Right renal pelvis (tissue), 4 donors: ENCODE measurements at regions not wholly inside any gene's neighbourhood (a gene's known extent, or its start where the extent isn't known, plus 50 kb on each side); places are given as distances from the start of the nearest gene placed in this dataset.

Experiments used
- DNase-seq, 4 donors: peaks; one replicate each; pipeline ENCODE4 v3.0.0-alpha.2; 2013; ENCODE audit warnings: low read depth in 4 of 4, low spot score in 3 of 4, missing footprints in 1 of 4

- no peak for DNase-seq
Measured at GRCh38 chr9:90979138-90979551, 177.5 kb downstream of the SYK start.

GRCh38 chr9:90979639-90980038, 178.0 kb downstream of the SYK start:
- DNase-seq, result no peak

GRCh38 chr9:90981726-90982125, 180.1 kb downstream of the SYK start:
- no peak for DNase-seq

- DNase-seq, result no peak
Measured at GRCh38 chr9:90983394-90983793, 181.8 kb downstream of the SYK start.

GRCh38 chr9:90985631-90986030, 184.0 kb downstream of the SYK start:
- no peak for DNase-seq

- DNase-seq, result no peak
Measured at GRCh38 chr9:90986161-90986560, 184.5 kb downstream of the SYK start.

- no peak for DNase-seq
Measured at GRCh38 chr9:90987566-90987965, 185.9 kb downstream of the SYK start.

- no peak for DNase-seq
Measured at GRCh38 chr9:90988318-90988717, 186.7 kb downstream of the SYK start.

- DNase-seq, result no peak
Measured at GRCh38 chr9:90991953-90992352, 190.3 kb downstream of the SYK start.

- no peak for DNase-seq
Measured at GRCh38 chr9:90995516-90995915, 193.9 kb downstream of the SYK start.

GRCh38 chr9:90996154-90997065, 194.8 kb downstream of the SYK start:
- no peak for DNase-seq

GRCh38 chr9:90998573-90998972, 197.0 kb downstream of the SYK start:
- no peak for DNase-seq

- no peak for DNase-seq
Measured at GRCh38 chr9:90999425-91000397, 198.1 kb downstream of the SYK start.

- DNase-seq, result peak in 1 of 4 donors; percentile 2
Measured at GRCh38 chr9:91001146-91001611, 199.6 kb downstream of the SYK start.

GRCh38 chr9:91004484-91004883, 202.9 kb downstream of the SYK start:
- DNase-seq, result no peak

GRCh38 chr9:91004992-91005391, 203.4 kb downstream of the SYK start:
- no peak for DNase-seq

- DNase-seq, result no peak
Measured at GRCh38 chr9:91006046-91006445, 204.4 kb downstream of the SYK start.

GRCh38 chr9:91008568-91008967, 206.9 kb downstream of the SYK start:
- no peak for DNase-seq

- DNase-seq, result no peak
Measured at GRCh38 chr9:91011891-91012290, 210.3 kb downstream of the SYK start.

GRCh38 chr9:91012933-91013841, 211.6 kb downstream of the SYK start:
- no peak for DNase-seq
